B cell (primary cell): ENCODE measurements at regions not wholly inside any gene's neighbourhood (a gene's known extent, or its start where the extent isn't known, plus 50 kb on each side); places are given as distances from the start of the nearest gene placed in this dataset.

ENCODE experiments used
- ATAC-seq: fragments of 200-7000 bp; cut with Tn5 transposase; one replicate; pipeline ENCODE4 v1.10.0; 2021; ENCODE audit warnings: low read depth, mild to moderate bottlenecking, moderate number of reproducible peaks, moderate library complexity
- CTCF ChIA-PET: fragments of 350-600 bp; sonication (Branson Sonifier 250); formaldehyde crosslinking; loops from one replicate; lab custom pipeline; 2021; ENCODE audit warnings: antibody characterized with exemption, inconsistent platforms; lab: Charles Lee
- POLR2A ChIA-PET: fragments of 350-600 bp; sonication (Branson Sonifier 250); formaldehyde crosslinking; loops from one replicate; lab custom pipeline; 2021; ENCODE audit warnings: antibody characterized with exemption; lab: Charles Lee
- DNase-seq: peaks from one replicate; pipeline ENCODE4 v3.0.0; 2013
- H2AFZ ChIP-seq: 2 replicates; pipeline ENCODE4 v1.6.1; 2012; ENCODE audit warnings: mild to moderate bottlenecking, low read depth, low read length; ENCODE audit not compliant: insufficient read depth, poor library complexity, severe bottlenecking
- H3K27ac ChIP-seq, 2 donors: 1 replicate in 1 of 2; 2 replicates in 1 of 2; pipeline ENCODE4 v1.5.1; 2012 to 2013; ENCODE audit warnings: low read length in 2 of 2, mild to moderate bottlenecking in 2 of 2, moderate library complexity in 1 of 2
- H3K27me3 ChIP-seq, 4 experiments: fragments of 200-600 bp in 1 of 4; sonication (generic) in 1 of 4; replicated peaks in 1 of 4; 1 replicate in 2 of 4; 2 replicates in 2 of 4; pipeline versions ENCODE4 v1.6.1 to v1.7.0; 2013 to 2016; ENCODE audit warnings: low read length in 3 of 4, mild to moderate bottlenecking in 2 of 4, mixed read lengths in 1 of 4, moderate library complexity in 1 of 4; ENCODE audit not compliant: insufficient read depth in 4 of 4, control insufficient read depth in 3 of 4; ENCODE audit errors: control extremely low read depth in 1 of 4
- H3K36me3 ChIP-seq, 2 experiments: replicated peaks in 1 of 2; 1 replicate in 1 of 2; 2 replicates in 1 of 2; pipeline versions ENCODE4 v1.6.1 to v1.7.1; 2013; ENCODE audit warnings: low read length in 1 of 2; ENCODE audit not compliant: insufficient read depth in 2 of 2, control insufficient read depth in 1 of 2; ENCODE audit errors: control extremely low read depth in 1 of 2, extremely low read depth in 1 of 2
- H3K4me1 ChIP-seq, 2 donors: fragments of 200-600 bp in 1 of 2; sonication (generic) in 1 of 2; 1 replicate in 1 of 2; 2 replicates in 1 of 2; pipeline versions ENCODE4 v1.5.1 to v1.6.1; 2013 to 2017; ENCODE audit warnings: low read length in 2 of 2; ENCODE audit not compliant: control insufficient read depth in 2 of 2, insufficient read depth in 2 of 2
- H3K4me2 ChIP-seq: replicated peaks from 2 replicates; pipeline ENCODE3; 2012; ENCODE audit warnings: mild to moderate bottlenecking, low read depth, low read length; ENCODE audit not compliant: poor library complexity, severe bottlenecking
- H3K4me3 ChIP-seq, 5 experiments: fragments of 200-600 bp in 1 of 5; sonication (generic) in 1 of 5; 1 replicate in 3 of 5; 2 replicates in 2 of 5; pipeline versions ENCODE4 v1.5.1 to v1.7.0; 2011 to 2016; ENCODE audit warnings: low read length in 4 of 5, mild to moderate bottlenecking in 4 of 5, low read depth in 2 of 5, control low read depth in 1 of 5, moderate library complexity in 1 of 5; ENCODE audit not compliant: insufficient read depth in 1 of 5; ENCODE audit errors: control extremely low read depth in 1 of 5, extremely low read depth in 1 of 5
- H3K79me2 ChIP-seq: fragments of 200-600 bp; sonication (generic); one replicate; pipeline ENCODE4 v1.6.0; 2016; ENCODE audit warnings: low read length; ENCODE audit not compliant: control insufficient read depth, insufficient read depth
- H3K9ac ChIP-seq: fragments of 200-600 bp; sonication (generic); 2 replicates; pipeline ENCODE4 v1.6.1; 2017; ENCODE audit warnings: mild to moderate bottlenecking, low read length, moderate library complexity
- H3K9me3 ChIP-seq, 3 donors: one replicate each; pipeline versions ENCODE4 v1.6.1 to v1.7.1; 2013; ENCODE audit warnings: low read length in 2 of 3; ENCODE audit not compliant: control insufficient read depth in 2 of 3, insufficient read depth in 1 of 3; ENCODE audit errors: control extremely low read depth in 1 of 3
- H4K20me1 ChIP-seq: 2 replicates; pipeline ENCODE4 v1.6.0; 2012; ENCODE audit warnings: mild to moderate bottlenecking, low read length; ENCODE audit not compliant: insufficient read depth, control insufficient read depth, poor library complexity, severe bottlenecking
- H3K27ac Mint-ChIP-seq: one replicate; pipeline ENCODE4 v1.8.0; 2021; ENCODE audit warnings: mixed read lengths
- H3K27me3 Mint-ChIP-seq: one replicate; pipeline ENCODE4 v1.8.0; 2021; ENCODE audit warnings: mixed read lengths
- H3K4me1 Mint-ChIP-seq: one replicate; pipeline ENCODE4 v1.8.0; 2021; ENCODE audit warnings: mixed read lengths
- H3K4me3 Mint-ChIP-seq: one replicate; pipeline ENCODE4 v1.8.0; 2021; ENCODE audit warnings: mixed read lengths
- H3K9me3 Mint-ChIP-seq: one replicate; pipeline ENCODE4 v1.8.0; 2022; ENCODE audit warnings: mixed read lengths; ENCODE audit not compliant: insufficient read depth
- EZH2 ChIP-seq: IDR thresholded peaks from 2 replicates; pipeline ENCODE4 v1.6.1; 2012; ENCODE audit warnings: borderline replicate concordance, low read depth, mild to moderate bottlenecking, moderate library complexity, low read length; ENCODE audit not compliant: insufficient read depth, poor library complexity, severe bottlenecking
- WGBS: methylation state at CpG from one replicate; pipeline ENCODE4 v1.1.5; 2013; ENCODE audit warnings: missing lambda C conversion rate; ENCODE audit not compliant: insufficient coverage; 5-methylcytosine and 5-hydroxymethylcytosine counted together
- intact Hi-C: fragments of 100-400 bp; cut with micrococcal nuclease; formaldehyde crosslinking; loops from one replicate; pipeline ENCODE4 v1.10.0; 2022
- TF ChIP-seq, protein P1 (sequence below): fragments of 200-600 bp; IDR thresholded peaks from one replicate; pipeline ENCODE4 v1.8.0; 2022; ENCODE audit warnings: antibody characterized with exemption, mild to moderate bottlenecking

DNA sequence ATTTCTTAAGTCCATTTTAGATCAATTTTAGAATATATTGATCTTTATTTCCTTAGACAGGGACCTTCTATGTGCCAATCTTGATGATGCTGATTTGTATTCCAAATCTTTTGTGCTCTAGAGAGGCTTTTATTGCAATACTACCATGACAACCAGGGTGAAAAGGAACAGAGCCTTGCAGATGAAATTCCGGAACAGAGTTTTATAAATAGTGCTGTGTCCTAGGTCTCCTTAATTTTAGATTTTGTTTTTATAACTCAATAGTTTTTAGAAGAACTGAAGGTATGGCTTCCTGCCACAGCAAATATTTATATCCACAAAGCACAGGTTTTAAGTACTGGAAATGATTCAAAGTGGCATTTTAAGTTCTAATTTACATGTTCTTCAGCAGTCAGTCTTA, 160.2 kb downstream of the PMAIP1 start:
- peaks cover 30% of the 10 kb centered on the region for H3K27me3 Mint-ChIP-seq
- ChIA-PET CTCF (no interaction called here), POLR2A (no interaction called here)
- Histone ChIP-seq H2AFZ (no peak overlapping the region), H3K4me2 (no peak overlapping the region), H3K9ac (no peak overlapping the region), H3K36me3 (no peaks in the 10 kb centered on the region), H3K79me2 (no peaks in the 10 kb centered on the region), H4K20me1 (no peaks in the 10 kb centered on the region), H3K27ac (no peak overlapping the region), H3K27me3 (peaks cover 0 to 5% (median 0%) of the 10 kb centered on the region in 4 experiments), H3K4me3 (no peak overlapping the region), H3K9me3 (peaks cover 0 to 3% (median 0%) of the 10 kb centered on the region in 3 donors), H3K4me1 (no peaks in the 10 kb centered on the region)
- H3K9me3 Mint-ChIP-seq = no peaks in the 10 kb centered on the region
- H3K27ac Mint-ChIP-seq = no peak overlapping the region
- H3K4me1 Mint-ChIP-seq = no peaks in the 10 kb centered on the region
- H3K4me3 Mint-ChIP-seq = no peak overlapping the region
- no peak for ATAC-seq
- no peak for DNase-seq
- intact Hi-C loops = no loop called here
- WGBS = no CpG with 5 or more reads among the region's 1 CpG
- TF ChIP-seq, protein P1, sequence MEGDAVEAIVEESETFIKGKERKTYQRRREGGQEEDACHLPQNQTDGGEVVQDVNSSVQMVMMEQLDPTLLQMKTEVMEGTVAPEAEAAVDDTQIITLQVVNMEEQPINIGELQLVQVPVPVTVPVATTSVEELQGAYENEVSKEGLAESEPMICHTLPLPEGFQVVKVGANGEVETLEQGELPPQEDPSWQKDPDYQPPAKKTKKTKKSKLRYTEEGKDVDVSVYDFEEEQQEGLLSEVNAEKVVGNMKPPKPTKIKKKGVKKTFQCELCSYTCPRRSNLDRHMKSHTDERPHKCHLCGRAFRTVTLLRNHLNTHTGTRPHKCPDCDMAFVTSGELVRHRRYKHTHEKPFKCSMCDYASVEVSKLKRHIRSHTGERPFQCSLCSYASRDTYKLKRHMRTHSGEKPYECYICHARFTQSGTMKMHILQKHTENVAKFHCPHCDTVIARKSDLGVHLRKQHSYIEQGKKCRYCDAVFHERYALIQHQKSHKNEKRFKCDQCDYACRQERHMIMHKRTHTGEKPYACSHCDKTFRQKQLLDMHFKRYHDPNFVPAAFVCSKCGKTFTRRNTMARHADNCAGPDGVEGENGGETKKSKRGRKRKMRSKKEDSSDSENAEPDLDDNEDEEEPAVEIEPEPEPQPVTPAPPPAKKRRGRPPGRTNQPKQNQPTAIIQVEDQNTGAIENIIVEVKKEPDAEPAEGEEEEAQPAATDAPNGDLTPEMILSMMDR = no peak
- TF ChIP-seq EZH2 = no peak

- H3K4me3 ChIP-seq = no peak overlapping the region
- H3K9me3 ChIP-seq = peaks cover 0 to 3% (median 0%) of the 10 kb centered on the region in 3 donors
- peaks cover 25% of the 10 kb centered on the region for H3K27me3 Mint-ChIP-seq
- no peak overlapping the region for H3K4me3 Mint-ChIP-seq
- no peaks in the 10 kb centered on the region for H3K4me1 Mint-ChIP-seq
- no peaks in the 10 kb centered on the region for H3K79me2 ChIP-seq
- H4K20me1 ChIP-seq = no peaks in the 10 kb centered on the region
- ATAC-seq = no peak
- no peak overlapping the region for H3K4me2 ChIP-seq
- no peaks in the 10 kb centered on the region for H3K4me1 ChIP-seq
- H3K27ac ChIP-seq = no peak overlapping the region
- no peak for DNase-seq
- TF ChIP-seq EZH2 = no peak
- TF ChIP-seq, protein P1 = no peak
- no peak overlapping the region for H3K27ac Mint-ChIP-seq
- intact Hi-C loops = no loop called here
- H2AFZ ChIP-seq = no peak overlapping the region
- WGBS = no CpG with 5 or more reads among the region's 3 CpGs
- no peak overlapping the region for H3K9ac ChIP-seq
- no peaks in the 10 kb centered on the region for H3K36me3 ChIP-seq
- CTCF ChIA-PET = no interaction called here
- H3K27me3 ChIP-seq = peaks cover 0 to 5% (median 0%) of the 10 kb centered on the region in 4 experiments
- H3K9me3 Mint-ChIP-seq = no peaks in the 10 kb centered on the region
- POLR2A ChIA-PET = no interaction called here
Observed at GRCh38 chr18:60059216-60059615, 159.4 kb downstream of the PMAIP1 start.
